Kidney epithelial cell (primary cell): ENCODE measurements at regions not wholly inside any gene's neighbourhood (a gene's known extent, or its start where the extent isn't known, plus 50 kb on each side); places are given as distances from the start of the nearest gene placed in this dataset.
"Not testable (repeated sequence)": the region's sequence is repeated elsewhere in the genome, so short reads cannot be mapped to it uniquely, and the experiment has no call there.

Source experiments
- DNase-seq: peaks from one replicate; pipeline ENCODE4 v3.0.0-alpha.2; 2010; ENCODE audit warnings: low read depth
- H3K27me3 ChIP-seq: 2 replicates; pipeline ENCODE4 v1.6.0; 2011; ENCODE audit warnings: low read length; ENCODE audit not compliant: control insufficient read depth, insufficient read depth
- H3K36me3 ChIP-seq: 2 replicates; pipeline ENCODE4 v1.5.1; 2011; ENCODE audit warnings: low read length; ENCODE audit not compliant: control insufficient read depth, insufficient read depth
- H3K4me3 ChIP-seq: 2 replicates; pipeline ENCODE4 v1.5.1; 2011; ENCODE audit warnings: low read depth, mild to moderate bottlenecking, control low read depth, low read length
- TF ChIP-seq, protein P1 (sequence below): IDR thresholded peaks from 2 replicates; pipeline ENCODE4 v1.5.1; 2011; ENCODE audit warnings: mild to moderate bottlenecking, moderate library complexity, low read length, control low read depth, inconsistent platforms; ENCODE audit not compliant: insufficient read depth, poor library complexity, severe bottlenecking

DNA sequence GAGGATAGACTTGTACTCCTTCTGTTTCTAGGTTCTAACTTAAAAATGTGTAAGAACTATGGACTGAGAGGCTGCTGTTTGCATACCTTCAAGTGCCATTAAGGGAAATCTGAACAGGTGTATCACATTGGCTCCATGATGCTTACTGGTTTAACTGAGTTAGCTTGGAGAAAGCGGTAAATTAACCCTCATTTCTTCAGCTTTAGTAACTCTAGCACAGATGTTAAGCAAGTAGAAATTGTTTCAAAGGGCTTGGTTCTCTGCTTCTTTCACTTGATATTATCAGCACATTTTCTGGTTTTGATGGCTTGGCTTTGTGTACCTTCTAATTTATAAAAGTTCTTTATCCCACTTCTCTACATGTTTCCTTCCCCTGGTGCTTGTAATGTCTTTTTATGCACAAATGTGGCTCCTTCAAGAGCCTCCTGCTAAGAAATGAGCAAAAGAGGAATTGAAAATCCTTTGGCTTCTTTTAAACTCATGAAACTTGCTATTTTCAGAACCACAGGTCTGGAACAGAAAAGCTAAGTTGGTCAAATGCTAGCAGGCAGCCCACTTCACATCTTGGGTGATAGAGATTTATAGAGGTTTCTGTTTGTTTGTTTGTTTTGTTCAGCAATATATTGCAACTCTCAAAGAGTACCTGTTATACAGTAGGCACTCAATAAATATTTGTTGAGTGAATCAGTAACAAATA lies 249.9 kb upstream of the THUMPD2 start:
- no peak overlapping the region for H3K4me3 ChIP-seq
- TF ChIP-seq, protein P1, sequence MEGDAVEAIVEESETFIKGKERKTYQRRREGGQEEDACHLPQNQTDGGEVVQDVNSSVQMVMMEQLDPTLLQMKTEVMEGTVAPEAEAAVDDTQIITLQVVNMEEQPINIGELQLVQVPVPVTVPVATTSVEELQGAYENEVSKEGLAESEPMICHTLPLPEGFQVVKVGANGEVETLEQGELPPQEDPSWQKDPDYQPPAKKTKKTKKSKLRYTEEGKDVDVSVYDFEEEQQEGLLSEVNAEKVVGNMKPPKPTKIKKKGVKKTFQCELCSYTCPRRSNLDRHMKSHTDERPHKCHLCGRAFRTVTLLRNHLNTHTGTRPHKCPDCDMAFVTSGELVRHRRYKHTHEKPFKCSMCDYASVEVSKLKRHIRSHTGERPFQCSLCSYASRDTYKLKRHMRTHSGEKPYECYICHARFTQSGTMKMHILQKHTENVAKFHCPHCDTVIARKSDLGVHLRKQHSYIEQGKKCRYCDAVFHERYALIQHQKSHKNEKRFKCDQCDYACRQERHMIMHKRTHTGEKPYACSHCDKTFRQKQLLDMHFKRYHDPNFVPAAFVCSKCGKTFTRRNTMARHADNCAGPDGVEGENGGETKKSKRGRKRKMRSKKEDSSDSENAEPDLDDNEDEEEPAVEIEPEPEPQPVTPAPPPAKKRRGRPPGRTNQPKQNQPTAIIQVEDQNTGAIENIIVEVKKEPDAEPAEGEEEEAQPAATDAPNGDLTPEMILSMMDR = no peak
- H3K27me3 ChIP-seq = no peaks in the 10 kb centered on the region
- no peak for DNase-seq
- no peaks in the 10 kb centered on the region for H3K36me3 ChIP-seq

DNA sequence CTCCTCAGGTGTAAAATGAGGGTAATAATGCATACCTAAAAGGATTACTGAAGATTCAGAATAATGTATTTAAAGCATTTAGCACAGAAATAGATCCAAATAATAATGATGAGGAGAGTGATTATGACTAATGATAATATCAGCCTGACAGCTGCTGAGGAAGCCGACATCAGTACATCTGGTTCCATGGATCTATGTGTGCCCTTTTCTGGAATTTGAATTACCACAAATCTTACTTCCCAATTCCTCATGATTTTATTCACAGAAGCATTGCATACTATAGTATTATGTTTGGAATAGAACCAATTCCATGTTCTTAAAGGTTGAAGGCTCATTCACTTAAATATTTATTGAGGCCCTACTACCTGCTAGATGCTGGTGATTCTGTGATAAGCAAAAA lies 248.9 kb upstream of the THUMPD2 start:
- no peaks in the 10 kb centered on the region for H3K36me3 ChIP-seq
- TF ChIP-seq, protein P1 = no peak
- DNase-seq = no peak
- no peak overlapping the region for H3K4me3 ChIP-seq
- H3K27me3 ChIP-seq = no peaks in the 10 kb centered on the region

DNA sequence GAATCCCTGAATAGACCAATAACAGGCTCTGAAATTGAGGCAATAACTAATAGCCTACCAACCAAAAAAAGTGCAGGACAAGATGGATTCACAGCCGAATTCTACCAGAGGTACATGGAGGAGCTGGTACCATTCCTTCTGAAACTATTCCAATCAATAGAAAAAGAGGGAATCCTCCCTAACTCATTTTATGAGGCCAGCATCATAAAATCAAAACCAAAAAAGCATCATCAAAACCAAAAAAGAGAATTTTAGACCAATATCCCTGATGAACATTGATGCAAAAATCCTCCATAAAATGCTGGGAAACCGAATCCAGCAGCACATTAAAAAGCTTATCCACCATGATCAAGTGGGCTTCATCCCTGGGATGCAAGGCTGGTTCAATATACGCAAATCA lies 246.2 kb upstream of the THUMPD2 start:
- not testable (repeated sequence) for H3K36me3 ChIP-seq, H3K4me3 ChIP-seq, DNase-seq, H3K27me3 ChIP-seq

DNA sequence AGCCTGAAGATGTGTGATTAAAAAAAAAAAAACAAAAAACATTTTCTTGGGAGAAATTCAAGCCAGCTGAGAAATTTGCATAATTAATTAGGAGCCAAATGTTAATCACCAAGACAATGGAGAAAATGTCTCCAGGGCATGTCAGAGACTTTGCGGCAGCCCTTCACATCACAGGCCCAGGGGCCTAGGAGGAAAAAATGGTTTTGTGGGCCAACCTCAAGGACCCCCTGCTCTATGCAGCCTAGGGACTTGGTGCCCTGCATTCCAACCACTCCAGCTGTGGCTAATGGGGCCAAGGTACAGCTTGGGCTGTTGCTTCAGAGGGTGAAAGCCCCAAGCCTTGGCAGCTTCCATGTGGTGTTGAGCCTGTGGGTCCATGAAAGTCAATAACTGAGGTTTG lies 241.9 kb upstream of the THUMPD2 start:
- TF ChIP-seq, protein P1 = no peak
- no peak overlapping the region for H3K4me3 ChIP-seq
- no peak for DNase-seq

DNA sequence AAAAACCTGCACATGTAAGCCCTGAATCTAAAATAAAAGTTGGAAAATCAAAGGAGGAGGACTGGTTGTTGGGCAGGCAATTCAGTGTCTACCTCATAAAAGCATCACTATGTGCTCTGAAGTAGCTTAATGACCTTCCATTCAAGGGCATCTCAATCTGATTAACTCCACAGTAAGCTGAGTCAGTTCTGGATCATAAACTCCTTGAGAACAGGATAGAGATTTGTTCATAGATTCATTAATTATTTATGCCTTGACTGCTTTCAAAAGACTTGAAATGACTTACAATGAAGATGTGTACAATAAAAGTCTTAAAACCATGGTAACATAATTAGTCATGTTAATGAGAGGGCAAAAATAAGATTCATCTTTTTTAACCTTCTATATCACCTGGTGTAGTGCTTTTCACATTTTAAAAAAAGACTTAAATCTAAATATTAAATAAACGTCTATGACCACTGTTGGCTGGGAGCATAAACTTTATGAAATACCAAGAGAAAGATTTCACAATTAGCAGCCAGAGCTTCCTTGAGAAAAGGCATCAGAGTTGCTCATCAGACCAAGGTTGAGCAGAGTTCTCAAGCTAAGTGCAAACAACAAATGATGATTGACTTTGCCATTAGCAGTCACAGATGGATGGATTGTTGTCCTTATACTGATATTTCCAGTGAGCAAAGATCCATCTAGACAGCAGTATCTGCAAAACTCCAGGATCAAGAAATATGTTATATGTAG lies 237.3 kb upstream of the THUMPD2 start:
- Histone ChIP-seq H3K4me3 (no peak overlapping the region), H3K36me3 (no peaks in the 10 kb centered on the region)
- TF ChIP-seq, protein P1 = no peak

More for the DNA sequence above, 241.9 kb upstream of the THUMPD2 start:
- Histone ChIP-seq H3K36me3 (no peaks in the 10 kb centered on the region), H3K27me3 (no peaks in the 10 kb centered on the region)

DNA sequence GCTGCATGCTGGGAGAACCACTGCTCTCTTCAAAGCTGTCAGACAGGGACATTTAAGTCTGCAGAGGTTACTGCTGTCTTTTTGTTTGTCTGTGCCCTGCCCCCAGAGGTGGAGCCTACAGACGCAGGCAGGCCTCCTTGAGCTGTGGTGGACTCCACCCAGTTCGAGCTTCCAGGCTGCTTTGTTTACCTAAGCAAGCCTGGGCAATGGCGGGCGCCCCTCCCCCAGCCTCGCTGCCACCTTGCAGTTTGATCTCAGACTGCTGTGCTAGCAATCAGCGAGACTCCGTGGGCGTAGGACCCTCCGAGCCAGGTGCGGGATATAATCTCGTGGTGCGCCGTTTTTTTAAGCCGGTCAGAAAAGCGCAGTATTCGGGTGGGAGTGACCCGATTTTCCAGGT lies 234.9 kb upstream of the THUMPD2 start:
- not testable (repeated sequence) for DNase-seq, H3K36me3 ChIP-seq, H3K4me3 ChIP-seq, H3K27me3 ChIP-seq

More for the DNA sequence above, 237.3 kb upstream of the THUMPD2 start:
- no peak for DNase-seq
- H3K27me3 ChIP-seq = no peaks in the 10 kb centered on the region

DNA sequence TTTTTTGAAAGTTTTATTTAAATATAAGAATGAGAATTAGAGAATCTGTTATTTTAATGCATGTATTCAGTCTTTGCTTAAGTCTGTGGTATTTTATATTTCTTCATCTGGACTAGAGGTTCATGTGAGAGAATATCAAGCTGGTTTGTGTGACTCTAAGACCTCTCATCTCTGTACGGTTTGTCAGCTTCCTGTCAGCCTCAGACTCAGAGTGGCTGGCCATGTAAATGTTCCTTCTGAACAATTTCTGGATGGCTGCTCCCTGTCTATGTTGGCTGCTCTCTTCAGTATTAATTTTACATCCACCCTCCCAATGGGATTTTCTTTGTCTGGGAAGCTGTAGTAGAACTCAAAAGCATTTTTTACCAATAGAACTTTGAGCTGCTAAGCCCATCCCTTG lies 225.3 kb upstream of the THUMPD2 start:
- no peak overlapping the region for H3K4me3 ChIP-seq
- H3K27me3 ChIP-seq = no peaks in the 10 kb centered on the region
- no peaks in the 10 kb centered on the region for H3K36me3 ChIP-seq
- TF ChIP-seq, protein P1 = no peak
- DNase-seq = no peak
